ENCODE measurements at regions not wholly inside any gene's neighbourhood (a gene's known extent, or its start where the extent isn't known, plus 50 kb on each side); places are given as distances from the start of the nearest gene placed in this dataset.

DNA sequence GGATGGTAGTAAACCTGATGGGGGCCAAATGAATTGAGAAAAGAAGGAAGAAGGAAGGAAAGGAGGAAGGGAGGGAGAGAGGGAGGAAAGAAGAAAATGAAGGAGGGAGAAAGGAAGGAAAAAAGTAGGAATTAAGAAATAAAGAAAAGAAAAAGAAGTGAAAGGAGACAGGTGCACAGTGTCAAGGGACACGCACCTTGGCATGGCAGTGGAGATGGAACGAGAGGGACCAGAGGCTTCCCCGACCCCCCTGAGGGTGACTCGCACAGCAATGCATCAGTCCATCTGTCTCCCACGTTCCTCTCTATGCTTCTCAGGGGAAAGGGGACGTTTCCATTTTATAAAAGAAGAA, 199.6 kb downstream of the CXCL12 start:
- TF ChIP-seq, protein P1, sequence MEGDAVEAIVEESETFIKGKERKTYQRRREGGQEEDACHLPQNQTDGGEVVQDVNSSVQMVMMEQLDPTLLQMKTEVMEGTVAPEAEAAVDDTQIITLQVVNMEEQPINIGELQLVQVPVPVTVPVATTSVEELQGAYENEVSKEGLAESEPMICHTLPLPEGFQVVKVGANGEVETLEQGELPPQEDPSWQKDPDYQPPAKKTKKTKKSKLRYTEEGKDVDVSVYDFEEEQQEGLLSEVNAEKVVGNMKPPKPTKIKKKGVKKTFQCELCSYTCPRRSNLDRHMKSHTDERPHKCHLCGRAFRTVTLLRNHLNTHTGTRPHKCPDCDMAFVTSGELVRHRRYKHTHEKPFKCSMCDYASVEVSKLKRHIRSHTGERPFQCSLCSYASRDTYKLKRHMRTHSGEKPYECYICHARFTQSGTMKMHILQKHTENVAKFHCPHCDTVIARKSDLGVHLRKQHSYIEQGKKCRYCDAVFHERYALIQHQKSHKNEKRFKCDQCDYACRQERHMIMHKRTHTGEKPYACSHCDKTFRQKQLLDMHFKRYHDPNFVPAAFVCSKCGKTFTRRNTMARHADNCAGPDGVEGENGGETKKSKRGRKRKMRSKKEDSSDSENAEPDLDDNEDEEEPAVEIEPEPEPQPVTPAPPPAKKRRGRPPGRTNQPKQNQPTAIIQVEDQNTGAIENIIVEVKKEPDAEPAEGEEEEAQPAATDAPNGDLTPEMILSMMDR (IDR thresholded peaks at IDR 0.05): no peak
- no peak for TF ChIP-seq POLR2A (IDR thresholded peaks at IDR 0.05)
